SK-N-SH (cell line): ENCODE measurements at regions not wholly inside any gene's neighbourhood (a gene's known extent, or its start where the extent isn't known, plus 50 kb on each side); places are given as distances from the start of the nearest gene placed in this dataset.

Experiments
- CHD2 ChIP-seq: fragments of 150-350 bp; IDR thresholded peaks from 2 replicates; pipeline ENCODE4 v1.6.1; 2018; ENCODE audit warnings: low read length; ENCODE audit not compliant: partially characterized antibody
- CTCF ChIP-seq: fragments of 200-600 bp; sonication (generic); IDR thresholded peaks from 2 replicates; pipeline ENCODE4 v1.6.1; 2017; ENCODE audit warnings: antibody characterized with exemption, mild to moderate bottlenecking, moderate library complexity
- EZH2phosphoT487 ChIP-seq: fragments of 200-600 bp; sonication (generic); IDR thresholded peaks from 2 replicates; pipeline ENCODE4 v1.6.1; 2017; ENCODE audit warnings: low read depth, mixed run types, mild to moderate bottlenecking, antibody characterized with exemption, moderate library complexity, borderline replicate concordance
- MAX ChIP-seq: IDR thresholded peaks from 2 replicates; pipeline ENCODE4 v1.4.0; 2012; ENCODE audit warnings: low read depth
- POLR2AphosphoS5 ChIP-seq: IDR thresholded peaks from 2 replicates; pipeline ENCODE4 v1.6.1; 2012; ENCODE audit warnings: low read depth, low read length
- TCF12 ChIP-seq: IDR thresholded peaks from 2 replicates; pipeline ENCODE4 v1.4.0; 2012
- ZBTB33 ChIP-seq: IDR thresholded peaks from 2 replicates; pipeline ENCODE4 v1.4.0; 2012; ENCODE audit warnings: low read depth, borderline replicate concordance

- no peak for TF ChIP-seq MAX
- TF ChIP-seq CTCF: no peak
- no peak for TF ChIP-seq TCF12
- TF ChIP-seq EZH2phosphoT487: no peak
- no peak for TF ChIP-seq CHD2
- no peak for TF ChIP-seq ZBTB33
- no peak for TF ChIP-seq POLR2AphosphoS5
Measured at GRCh38 chr2:239724851-239725550, 300.1 kb downstream of the NDUFA10 start.
